ENCODE measurements at regions not wholly inside any gene's neighbourhood (a gene's known extent, or its start where the extent isn't known, plus 50 kb on each side); places are given as distances from the start of the nearest gene placed in this dataset.
"Not testable (repeated sequence)": the region's sequence is repeated elsewhere in the genome, so short reads cannot be mapped to it uniquely, and the experiment has no call there.

- DNase-seq (ENCODE audit: insufficient read length, low spot score) (no peak), FAIRE-seq (no peak)
- TF ChIP-seq POLR2A (IDR thresholded peaks at IDR 0.05; ENCODE audit: low read depth, low read length), result no peak
Measured at GRCh38 chr1:8122160-8122476, 96.0 kb upstream of the ERRFI1 start.

GRCh38 chr1:8121261-8122159 is 95.4 kb upstream of the ERRFI1 start:
- no peak for TF ChIP-seq POLR2A (IDR thresholded peaks at IDR 0.05; ENCODE audit: low read depth, low read length)
- DNase-seq (ENCODE audit: insufficient read length, low spot score) (peak; percentile 33), FAIRE-seq (peak; percentile 84)

- TF ChIP-seq POLR2A (IDR thresholded peaks at IDR 0.05; ENCODE audit: low read depth, low read length), result no peak
- DNase-seq (ENCODE audit: insufficient read length, low spot score), result no peak
- FAIRE-seq, result no peak
Measured at GRCh38 chr1:8120693-8121260, 94.7 kb upstream of the ERRFI1 start.

DNA sequence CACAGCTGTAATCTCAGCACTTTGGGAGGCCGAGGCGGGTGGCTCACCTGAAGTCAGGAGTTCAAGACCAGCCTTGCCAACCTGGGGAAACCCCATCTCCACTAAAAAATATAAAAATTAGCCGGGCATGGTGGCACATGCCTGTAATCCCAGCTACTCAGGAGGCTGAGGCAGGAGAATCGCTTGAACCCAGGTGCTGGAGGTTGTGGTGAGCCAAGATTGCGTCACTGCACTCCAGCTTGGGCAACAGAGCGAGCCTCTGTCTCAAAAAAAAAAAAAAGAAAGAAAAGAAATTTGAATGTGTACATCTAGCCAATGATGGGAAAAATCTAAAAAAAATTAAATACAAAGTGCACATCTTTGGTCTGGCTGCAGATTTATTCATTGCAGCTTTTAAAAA is 92.6 kb upstream of the ERRFI1 start:
- not testable (repeated sequence) for DNase-seq (ENCODE audit: insufficient read length, low spot score); FAIRE-seq

DNA sequence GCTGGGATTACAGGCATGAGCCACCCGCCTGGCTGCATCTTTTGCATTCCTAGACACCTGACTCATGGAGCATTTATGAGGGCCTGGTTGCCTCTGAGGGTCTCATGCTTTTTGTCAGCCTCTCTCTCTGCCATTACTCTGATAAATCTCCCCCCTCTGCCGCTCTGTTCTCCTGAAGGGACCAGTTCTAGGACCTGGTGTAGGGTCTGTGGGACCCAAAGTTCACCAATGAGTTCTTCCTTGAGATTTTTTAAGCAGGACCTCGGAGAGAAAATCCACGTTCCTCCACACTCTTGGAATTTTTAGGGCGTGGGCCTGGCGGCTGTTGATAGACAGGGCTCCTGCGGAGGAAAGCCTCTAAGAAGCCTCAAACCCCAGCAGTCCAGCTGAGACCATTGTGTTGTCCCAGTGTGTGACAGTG is 91.9 kb upstream of the ERRFI1 start:
- TF ChIP-seq POLR2A (IDR thresholded peaks at IDR 0.05; ENCODE audit: low read depth, low read length), result no peak
- DNase-seq (ENCODE audit: insufficient read length, low spot score) (no peak), FAIRE-seq (no peak)

DNA sequence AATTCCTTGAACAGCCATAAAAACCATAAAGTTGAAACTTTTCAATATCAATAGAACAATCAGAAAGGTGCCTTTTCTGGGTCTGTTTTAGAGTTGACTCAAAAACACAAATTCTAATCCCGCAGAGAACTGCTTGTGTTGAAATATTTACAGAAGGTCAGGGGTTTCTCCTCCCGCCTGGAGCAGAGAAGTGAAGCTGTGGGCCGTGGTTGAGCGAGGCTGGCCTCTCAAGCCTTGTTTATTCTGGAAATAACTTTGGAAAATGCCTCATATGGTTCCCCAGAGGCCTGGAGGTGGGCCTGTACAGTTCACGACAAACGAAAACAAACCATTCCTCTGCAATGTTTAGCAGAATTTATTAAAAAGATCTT is 90.8 kb upstream of the ERRFI1 start:
- TF ChIP-seq POLR2A (IDR thresholded peaks at IDR 0.05; ENCODE audit: low read depth, low read length), result no peak
- DNase-seq (ENCODE audit: insufficient read length, low spot score), result no peak
- FAIRE-seq, result no peak

DNA sequence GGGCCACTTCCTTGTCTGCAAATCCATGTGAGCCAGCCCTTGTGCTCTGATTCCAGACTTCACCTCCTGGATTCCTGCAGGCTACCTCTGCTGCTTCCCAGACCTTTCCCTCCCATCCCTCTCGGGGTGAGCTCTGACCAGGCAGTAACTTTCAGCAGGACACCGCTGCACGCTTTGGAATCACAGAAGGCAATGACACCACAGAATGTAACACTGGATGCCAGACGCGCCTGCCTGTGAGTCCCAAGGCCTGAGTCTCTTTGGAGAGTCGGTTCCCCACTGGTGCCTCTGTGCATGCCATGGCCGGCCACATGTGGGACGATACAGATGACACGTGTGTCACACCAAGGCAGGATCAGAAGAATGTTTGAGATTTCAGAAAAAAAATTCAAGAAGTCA is 89.7 kb upstream of the ERRFI1 start:
- no peak for FAIRE-seq
- DNase-seq (ENCODE audit: insufficient read length, low spot score), result no peak
- TF ChIP-seq POLR2A (IDR thresholded peaks at IDR 0.05; ENCODE audit: low read depth, low read length), result no peak

DNA sequence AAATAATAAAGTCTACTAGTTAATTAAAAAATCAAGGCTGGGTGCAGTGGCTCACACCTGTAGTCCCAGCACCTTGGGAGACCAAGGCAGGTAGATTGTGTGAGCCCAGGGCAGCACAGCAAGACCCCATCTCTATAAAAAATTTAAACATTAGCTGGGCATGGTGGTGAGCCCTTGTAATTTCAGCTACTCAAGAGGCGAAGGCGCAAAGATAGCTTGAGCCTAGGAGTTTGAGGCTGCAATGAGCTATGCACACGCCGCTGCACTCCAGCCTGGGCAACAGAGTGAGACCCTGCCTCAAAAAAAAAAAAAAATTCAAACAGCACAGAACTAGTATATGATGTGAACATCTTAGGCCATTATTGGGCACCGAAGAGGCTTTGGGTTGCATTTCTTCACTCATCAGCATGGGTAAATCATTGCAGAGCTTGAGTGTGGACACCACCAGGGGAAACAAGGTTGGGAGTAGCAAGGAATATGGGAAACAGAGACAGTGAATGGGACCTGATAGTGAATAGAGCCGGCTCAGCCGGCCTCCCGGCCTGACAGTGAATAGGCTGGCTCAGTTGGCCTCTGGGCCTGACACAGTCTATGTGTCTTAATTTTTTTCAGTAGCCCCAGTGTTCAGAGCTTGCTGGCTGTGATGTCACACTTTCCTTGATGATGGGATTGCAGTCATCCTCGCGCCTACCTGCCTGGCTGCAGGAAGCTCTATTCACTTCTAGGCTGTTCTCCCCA is 89.1 kb upstream of the ERRFI1 start:
- no peak for TF ChIP-seq POLR2A (IDR thresholded peaks at IDR 0.05; ENCODE audit: low read depth, low read length)
- FAIRE-seq, result no peak
- no peak for DNase-seq (ENCODE audit: insufficient read length, low spot score)

DNA sequence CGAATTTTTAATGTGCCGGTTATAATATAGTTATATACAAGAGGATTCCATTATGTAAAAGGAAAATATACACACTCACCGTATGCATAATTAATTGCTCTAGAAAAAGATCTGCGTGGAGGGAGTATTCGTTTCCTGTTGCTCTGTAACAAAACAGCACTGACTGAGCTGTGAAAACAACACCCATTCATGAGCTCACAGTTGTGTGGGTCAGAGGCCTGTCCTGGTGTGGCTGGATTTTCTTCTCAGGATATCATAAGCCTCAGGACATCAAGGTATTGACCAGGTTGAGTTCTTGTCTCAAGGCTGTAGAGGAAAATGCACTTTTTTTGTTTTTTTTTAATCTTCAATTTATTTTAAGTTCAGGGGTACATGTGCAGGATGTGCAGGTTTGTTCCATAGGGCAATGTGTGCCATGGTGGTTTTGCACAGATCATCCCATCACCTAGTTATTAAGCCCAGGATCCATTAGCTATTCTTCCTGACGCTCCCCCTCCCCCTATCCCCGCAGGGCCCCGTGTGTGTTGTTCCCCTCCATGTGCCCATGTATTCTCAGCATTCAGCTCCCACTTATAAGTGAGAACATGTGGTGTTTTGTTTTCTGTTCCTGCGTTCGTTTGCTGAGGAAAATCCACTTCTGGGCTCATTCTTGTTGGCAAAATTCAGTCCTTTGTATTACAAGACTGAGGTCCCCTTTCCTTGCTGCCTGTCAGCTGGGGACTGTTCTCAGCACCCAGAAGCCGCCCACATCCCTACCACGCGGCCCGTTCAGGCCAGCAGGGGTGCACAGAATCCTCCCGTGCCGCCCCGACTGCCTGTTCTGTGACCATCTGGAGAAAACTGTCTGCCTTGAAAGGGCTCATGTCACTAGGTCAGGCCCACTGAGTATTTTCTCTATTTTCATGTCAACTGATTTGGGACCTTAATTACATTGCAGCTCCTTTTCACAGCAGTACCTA is 87.4 kb upstream of the ERRFI1 start:
- no peak for FAIRE-seq
- TF ChIP-seq POLR2A (IDR thresholded peaks at IDR 0.05; ENCODE audit: low read depth, low read length), result no peak
- DNase-seq (ENCODE audit: insufficient read length, low spot score), result no peak

GRCh38 chr1:8112611-8113261 is 86.6 kb upstream of the ERRFI1 start:
- DNase-seq (ENCODE audit: insufficient read length, low spot score), result no peak
- TF ChIP-seq POLR2A (IDR thresholded peaks at IDR 0.05; ENCODE audit: low read depth, low read length), result no peak
- FAIRE-seq, result no peak

- FAIRE-seq (no peak), DNase-seq (ENCODE audit: insufficient read length, low spot score) (no peak)
- no peak for TF ChIP-seq POLR2A (IDR thresholded peaks at IDR 0.05; ENCODE audit: low read depth, low read length)
Measured at GRCh38 chr1:8111560-8111959, 85.5 kb upstream of the ERRFI1 start.

GRCh38 chr1:8109216-8109615 is 83.1 kb upstream of the ERRFI1 start:
- TF ChIP-seq POLR2A (IDR thresholded peaks at IDR 0.05; ENCODE audit: low read depth, low read length), result no peak
- DNase-seq (ENCODE audit: insufficient read length, low spot score) (no peak), FAIRE-seq (no peak)

GRCh38 chr1:8107897-8108296 is 81.8 kb upstream of the ERRFI1 start:
- FAIRE-seq (no peak), DNase-seq (ENCODE audit: insufficient read length, low spot score) (no peak)
- no peak for TF ChIP-seq POLR2A (IDR thresholded peaks at IDR 0.05; ENCODE audit: low read depth, low read length)
